HUES48 (cell line): ENCODE measurements at regions not wholly inside any gene's neighbourhood (a gene's known extent, or its start where the extent isn't known, plus 50 kb on each side); places are given as distances from the start of the nearest gene placed in this dataset.
A peak's percentile ranks its signal among the peaks of the same experiment; 100 is the strongest.

Experiments
- H3K27ac ChIP-seq: one replicate; pipeline ENCODE4 v1.7.0; 2013; ENCODE audit warnings: low read depth, low read length, inconsistent platforms
- H3K27me3 ChIP-seq: 2 replicates; pipeline ENCODE4 v1.6.1; 2013; ENCODE audit warnings: mild to moderate bottlenecking, low read length; ENCODE audit not compliant: control insufficient read depth, insufficient read depth
- H3K36me3 ChIP-seq: 2 replicates; pipeline ENCODE4 v1.6.1; 2013; ENCODE audit warnings: low read length; ENCODE audit not compliant: control insufficient read depth, insufficient read depth
- H3K4me1 ChIP-seq: 2 replicates; pipeline ENCODE4 v1.6.1; 2013; ENCODE audit warnings: mild to moderate bottlenecking, low read length; ENCODE audit not compliant: control insufficient read depth, insufficient read depth
- H3K4me3 ChIP-seq: 2 replicates; pipeline ENCODE4 v1.5.1; 2013; ENCODE audit warnings: mild to moderate bottlenecking, low read depth, low read length
- H3K9ac ChIP-seq: 2 replicates; pipeline ENCODE4 v1.6.1; 2013; ENCODE audit warnings: mild to moderate bottlenecking, low read depth, low read length, moderate library complexity
- H3K9me3 ChIP-seq: 2 replicates; pipeline ENCODE4 v1.6.1; 2013; ENCODE audit warnings: low read length; ENCODE audit not compliant: control insufficient read depth, insufficient read depth

- no peaks in the 10 kb centered on the region for H3K4me1 ChIP-seq
- no peak overlapping the region for H3K9ac ChIP-seq
- no peak overlapping the region for H3K4me3 ChIP-seq
- no peaks in the 10 kb centered on the region for H3K36me3 ChIP-seq
- H3K27ac ChIP-seq, result no peak overlapping the region
- no peaks in the 10 kb centered on the region for H3K27me3 ChIP-seq
- no peaks in the 10 kb centered on the region for H3K9me3 ChIP-seq
Measured at GRCh38 chr5:3142261-3143027, 391.0 kb upstream of the IRX2 start.

- Histone ChIP-seq H3K4me3 (no peak overlapping the region), H3K9me3 (no peaks in the 10 kb centered on the region), H3K27ac (no peak overlapping the region), H3K36me3 (no peaks in the 10 kb centered on the region), H3K4me1 (no peaks in the 10 kb centered on the region), H3K9ac (no peak overlapping the region), H3K27me3 (no peaks in the 10 kb centered on the region)
Measured at GRCh38 chr5:3140117-3140516, 388.6 kb upstream of the IRX2 start.

DNA sequence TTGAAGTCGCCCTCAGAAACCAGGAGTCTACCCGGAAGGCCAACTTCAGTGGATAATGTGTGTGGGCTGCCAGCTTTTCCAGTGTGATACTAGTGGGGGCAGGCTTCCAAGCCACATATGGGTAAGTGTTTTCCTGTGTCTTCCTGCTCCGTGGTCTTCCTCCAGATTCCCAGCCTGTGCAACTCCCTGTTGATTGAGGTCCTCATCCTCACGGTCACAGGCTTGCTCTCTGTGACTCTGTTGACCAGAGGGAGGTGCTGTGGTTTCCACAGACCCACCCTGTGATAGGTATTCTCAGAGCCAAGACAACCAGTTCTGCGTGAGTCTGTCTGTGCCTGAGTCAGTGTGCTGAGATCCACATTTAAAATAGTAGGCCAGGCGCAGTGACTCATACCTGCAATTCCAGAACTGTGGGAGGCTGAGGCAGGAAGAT lies 388.0 kb upstream of the IRX2 start:
- Histone ChIP-seq H3K9me3 (no peaks in the 10 kb centered on the region), H3K36me3 (no peaks in the 10 kb centered on the region), H3K4me3 (no peak overlapping the region), H3K9ac (no peak overlapping the region), H3K27me3 (no peaks in the 10 kb centered on the region), H3K4me1 (no peaks in the 10 kb centered on the region), H3K27ac (no peak overlapping the region)

GRCh38 chr5:3131161-3131560 lies 379.7 kb upstream of the IRX2 start:
- no peak overlapping the region for H3K27ac ChIP-seq
- H3K27me3 ChIP-seq, result no peaks in the 10 kb centered on the region; the same call in 1 of the 2 replicates
- no peaks in the 10 kb centered on the region for H3K9me3 ChIP-seq
- no peak overlapping the region for H3K9ac ChIP-seq
- no peak overlapping the region for H3K4me3 ChIP-seq
- no peaks in the 10 kb centered on the region for H3K36me3 ChIP-seq
- H3K4me1 ChIP-seq, result peaks cover 1% of the 10 kb centered on the region; the same call in 1 of the 2 replicates

- Histone ChIP-seq H3K9ac (no peak overlapping the region), H3K36me3 (no peaks in the 10 kb centered on the region), H3K27ac (no peak overlapping the region), H3K27me3 (no peaks in the 10 kb centered on the region; the same call in 1 of the 2 replicates), H3K4me1 (peaks cover 16% of the 10 kb centered on the region), H3K4me3 (no peak overlapping the region), H3K9me3 (no peaks in the 10 kb centered on the region)
Measured at GRCh38 chr5:3129252-3129651, 377.8 kb upstream of the IRX2 start.

DNA sequence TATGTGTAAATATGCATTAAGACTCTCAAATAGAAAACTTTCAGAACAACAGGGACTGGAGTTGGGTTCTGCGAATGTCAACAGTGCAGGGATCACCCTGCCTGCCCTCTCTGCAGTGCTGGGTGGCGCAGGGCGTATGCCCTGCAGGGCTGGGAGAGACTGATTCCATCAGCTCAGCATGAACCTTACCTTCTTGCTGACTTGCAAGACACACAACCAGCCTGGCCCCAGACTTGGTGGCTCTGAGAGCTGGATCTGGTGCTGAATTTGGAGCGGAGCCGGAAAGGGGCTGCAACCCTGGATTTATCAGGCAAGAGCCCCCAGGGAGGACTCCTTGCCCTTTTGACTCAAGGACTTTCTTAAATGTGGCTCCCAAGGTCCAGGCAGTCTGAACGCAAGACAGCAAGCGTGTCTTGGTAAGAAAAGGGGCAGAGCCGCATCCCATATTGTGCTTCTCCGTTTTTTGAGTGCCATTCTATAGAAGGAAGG lies 376.0 kb upstream of the IRX2 start:
- H3K4me1 ChIP-seq, result peaks cover 31% of the 10 kb centered on the region
- no peak overlapping the region for H3K27ac ChIP-seq
- no peaks in the 10 kb centered on the region for H3K36me3 ChIP-seq
- H3K9ac ChIP-seq, result no peak overlapping the region
- no peaks in the 10 kb centered on the region for H3K9me3 ChIP-seq
- H3K27me3 ChIP-seq, result peaks cover 1% of the 10 kb centered on the region
- no peak overlapping the region for H3K4me3 ChIP-seq

- Histone ChIP-seq H3K36me3 (no peaks in the 10 kb centered on the region), H3K9ac (no peak overlapping the region), H3K9me3 (no peaks in the 10 kb centered on the region), H3K4me1 (peaks cover 40% of the 10 kb centered on the region), H3K27me3 (peaks cover 10% of the 10 kb centered on the region), H3K4me3 (no peak overlapping the region), H3K27ac (no peak overlapping the region)
Measured at GRCh38 chr5:3126639-3127038, 375.2 kb upstream of the IRX2 start.

DNA sequence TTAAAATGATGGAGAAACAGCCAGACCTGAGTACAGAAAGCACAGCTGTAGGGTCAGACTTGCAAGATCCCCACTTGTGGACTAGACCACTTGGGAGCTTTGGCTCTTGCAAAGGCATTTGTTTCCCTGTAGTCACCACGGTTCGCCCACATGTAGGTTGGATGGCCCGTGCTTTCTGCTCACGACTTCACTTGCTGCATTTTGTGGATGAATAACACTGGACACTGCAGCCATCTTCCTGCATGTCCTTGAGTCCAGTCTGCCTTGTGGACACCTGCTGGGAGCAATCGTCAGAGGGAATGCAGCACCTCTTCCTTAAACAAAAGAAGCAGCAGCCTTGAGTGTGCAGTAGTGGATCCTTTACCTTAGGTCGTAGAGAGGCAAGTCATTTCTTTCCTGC lies 372.9 kb upstream of the IRX2 start:
- peaks cover 31% of the 10 kb centered on the region for H3K27me3 ChIP-seq
- no peak overlapping the region for H3K9ac ChIP-seq
- peaks cover 62% of the 10 kb centered on the region for H3K4me1 ChIP-seq
- no peak overlapping the region for H3K4me3 ChIP-seq
- peak overlapping the region; percentile 96 for H3K27ac ChIP-seq
- H3K9me3 ChIP-seq, result no peaks in the 10 kb centered on the region
- no peaks in the 10 kb centered on the region for H3K36me3 ChIP-seq

- peak overlapping the region; percentile 12; the same call in 1 of the 2 replicates for H3K4me3 ChIP-seq
- no peaks in the 10 kb centered on the region for H3K36me3 ChIP-seq
- no peak overlapping the region for H3K9ac ChIP-seq
- peaks cover 69% of the 10 kb centered on the region for H3K4me1 ChIP-seq
- H3K27ac ChIP-seq, result peak overlapping the region; percentile 96
- H3K27me3 ChIP-seq, result peaks cover 35% of the 10 kb centered on the region
- H3K9me3 ChIP-seq, result no peaks in the 10 kb centered on the region
Measured at GRCh38 chr5:3123763-3124157, 372.3 kb upstream of the IRX2 start.

DNA sequence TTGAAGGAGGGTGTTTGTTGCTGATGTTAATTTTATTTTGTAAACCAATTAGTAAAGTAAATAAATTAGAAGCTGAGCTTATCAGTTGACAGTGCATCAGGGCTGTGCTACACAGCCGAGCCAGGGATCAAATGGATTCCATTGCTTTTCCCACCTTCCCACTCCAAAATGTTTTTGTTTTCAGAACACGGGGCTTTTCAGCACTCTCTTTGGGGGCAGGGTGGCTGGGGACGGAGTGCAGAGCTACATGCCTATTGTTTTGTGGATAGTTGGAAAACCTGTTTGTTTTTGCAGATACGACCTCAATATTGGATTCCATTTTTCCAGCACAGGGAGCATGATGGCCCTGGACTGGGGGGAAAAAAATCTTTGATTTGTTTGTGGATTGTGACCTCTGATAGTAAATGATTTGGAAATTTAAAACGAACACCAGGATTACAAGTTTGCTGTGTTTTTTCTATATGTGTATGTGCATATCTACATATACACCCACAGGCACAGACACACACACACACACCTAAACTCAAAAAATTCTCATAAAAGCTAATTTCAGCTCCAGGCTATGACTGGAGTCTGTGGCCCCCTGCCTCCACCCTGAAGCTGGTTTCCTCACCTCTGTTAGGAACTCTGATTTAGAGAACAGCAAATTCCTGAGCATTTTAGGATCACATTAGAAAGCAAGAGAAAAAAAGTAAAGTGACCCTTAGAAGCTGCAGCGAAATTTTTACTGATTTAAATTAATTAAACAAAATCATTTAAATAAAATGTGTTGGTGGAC lies 371.7 kb upstream of the IRX2 start:
- no peak overlapping the region; the same call in 1 of the 2 replicates for H3K9ac ChIP-seq

GRCh38 chr5:3122216-3122615 lies 370.7 kb upstream of the IRX2 start:
- H3K4me1 ChIP-seq, result peaks cover 83% of the 10 kb centered on the region

More for the DNA sequence above, 371.7 kb upstream of the IRX2 start:
- Histone ChIP-seq H3K4me1 (peaks cover 74% of the 10 kb centered on the region), H3K27ac (peak overlapping the region; percentile 96), H3K36me3 (no peaks in the 10 kb centered on the region), H3K27me3 (peaks cover 39% of the 10 kb centered on the region), H3K9me3 (no peaks in the 10 kb centered on the region), H3K4me3 (peak overlapping the region; percentile 12; the same call in 1 of the 2 replicates)

More at GRCh38 chr5:3122216-3122615, 370.7 kb upstream of the IRX2 start:
- Histone ChIP-seq H3K4me3 (peak overlapping the region; percentile 43), H3K27me3 (peaks cover 40% of the 10 kb centered on the region), H3K36me3 (no peaks in the 10 kb centered on the region), H3K9me3 (no peaks in the 10 kb centered on the region), H3K27ac (peak overlapping the region; percentile 96), H3K9ac (peak overlapping the region; percentile 21; the same call in 1 of the 2 replicates)
